Endothelial cell of umbilical vein (primary cell): ENCODE measurements at regions not wholly inside any gene's neighbourhood (a gene's known extent, or its start where the extent isn't known, plus 50 kb on each side); places are given as distances from the start of the nearest gene placed in this dataset.

Source experiments
- EZH2 ChIP-seq: IDR thresholded peaks from 2 replicates; pipeline ENCODE4 v1.6.1; 2012; ENCODE audit warnings: borderline replicate concordance, low read depth, mild to moderate bottlenecking, moderate library complexity, low read length, inconsistent platforms; ENCODE audit not compliant: severe bottlenecking
- FOS ChIP-seq: IDR thresholded peaks from 2 replicates; pipeline ENCODE4 v1.6.1; 2011; ENCODE audit warnings: mild to moderate bottlenecking, low read length, moderate library complexity, borderline replicate concordance; ENCODE audit not compliant: insufficient read depth
- GATA2 ChIP-seq: IDR thresholded peaks from 2 replicates; pipeline ENCODE4 v1.7.0; 2011; ENCODE audit warnings: low read depth, mild to moderate bottlenecking, moderate library complexity, mixed read lengths, low read length; ENCODE audit not compliant: insufficient read length, insufficient read depth
- JUN ChIP-seq: IDR thresholded peaks from 2 replicates; pipeline ENCODE4 v1.6.1; 2011; ENCODE audit warnings: borderline replicate concordance, low read depth; ENCODE audit not compliant: insufficient read length, insufficient read depth
- MYC ChIP-seq: IDR thresholded peaks from one replicate; pipeline ENCODE4 v1.6.1; 2011; ENCODE audit warnings: mild to moderate bottlenecking, low read depth, low read length
- POLR2A ChIP-seq: IDR thresholded peaks from 2 replicates; pipeline ENCODE4 v1.6.1; 2012; ENCODE audit warnings: low read depth, mild to moderate bottlenecking, control low read depth, low read length
- POLR2AphosphoS5 ChIP-seq: IDR thresholded peaks from 2 replicates; pipeline ENCODE4 v1.6.1; 2012; ENCODE audit warnings: low read depth, mild to moderate bottlenecking, control low read depth, low read length, moderate library complexity; ENCODE audit not compliant: insufficient read depth
- TF ChIP-seq, protein P1 (sequence below), 2 donors: IDR thresholded peaks; 1 replicate in 1 of 2; 2 replicates in 1 of 2; pipeline ENCODE4 v1.5.1; 2011; ENCODE audit warnings: low read length in 2 of 2, mild to moderate bottlenecking in 2 of 2, moderate library complexity in 2 of 2, control low read depth in 1 of 2, inconsistent platforms in 1 of 2, low read depth in 1 of 2; ENCODE audit not compliant: insufficient read depth in 1 of 2; ENCODE audit errors: extremely low read depth in 1 of 2
- TF ChIP-seq, protein P2 (sequence below): IDR thresholded peaks from 2 replicates; pipeline ENCODE4 v1.6.1; 2011; ENCODE audit not compliant: insufficient read depth, insufficient read length

DNA sequence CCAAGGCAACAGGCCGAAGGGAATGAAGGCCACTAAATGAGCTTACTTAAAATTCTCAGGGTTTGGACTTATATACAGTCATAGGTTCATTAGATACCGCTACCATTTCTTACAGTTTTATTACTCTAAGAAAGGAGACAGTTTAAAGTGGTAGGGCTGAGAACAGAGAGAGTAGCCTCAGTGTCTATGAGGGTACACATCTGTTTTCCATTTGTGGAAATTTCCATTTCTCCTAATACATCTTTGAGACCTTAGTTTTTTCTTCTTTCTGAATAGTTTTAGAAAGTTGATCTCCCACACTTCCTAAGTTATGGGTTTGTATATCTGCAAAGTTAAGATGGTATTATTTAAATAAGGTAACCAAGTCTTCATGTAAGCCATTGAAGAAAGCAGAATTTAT lies 1279.1 kb downstream of the NCAM2 start:
- TF ChIP-seq JUN (no peak), POLR2AphosphoS5 (no peak), MYC (no peak), POLR2A (no peak), GATA2 (no peak), EZH2 (no peak), FOS (no peak)
- TF ChIP-seq, protein P1, sequence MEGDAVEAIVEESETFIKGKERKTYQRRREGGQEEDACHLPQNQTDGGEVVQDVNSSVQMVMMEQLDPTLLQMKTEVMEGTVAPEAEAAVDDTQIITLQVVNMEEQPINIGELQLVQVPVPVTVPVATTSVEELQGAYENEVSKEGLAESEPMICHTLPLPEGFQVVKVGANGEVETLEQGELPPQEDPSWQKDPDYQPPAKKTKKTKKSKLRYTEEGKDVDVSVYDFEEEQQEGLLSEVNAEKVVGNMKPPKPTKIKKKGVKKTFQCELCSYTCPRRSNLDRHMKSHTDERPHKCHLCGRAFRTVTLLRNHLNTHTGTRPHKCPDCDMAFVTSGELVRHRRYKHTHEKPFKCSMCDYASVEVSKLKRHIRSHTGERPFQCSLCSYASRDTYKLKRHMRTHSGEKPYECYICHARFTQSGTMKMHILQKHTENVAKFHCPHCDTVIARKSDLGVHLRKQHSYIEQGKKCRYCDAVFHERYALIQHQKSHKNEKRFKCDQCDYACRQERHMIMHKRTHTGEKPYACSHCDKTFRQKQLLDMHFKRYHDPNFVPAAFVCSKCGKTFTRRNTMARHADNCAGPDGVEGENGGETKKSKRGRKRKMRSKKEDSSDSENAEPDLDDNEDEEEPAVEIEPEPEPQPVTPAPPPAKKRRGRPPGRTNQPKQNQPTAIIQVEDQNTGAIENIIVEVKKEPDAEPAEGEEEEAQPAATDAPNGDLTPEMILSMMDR (IDR thresholded peaks at IDR 0.05; ENCODE audit: extremely low read depth in 1 of 2, insufficient read depth in 1 of 2, low read depth in 1 of 2, low read length in 2 of 2): no peak
- TF ChIP-seq, protein P2, sequence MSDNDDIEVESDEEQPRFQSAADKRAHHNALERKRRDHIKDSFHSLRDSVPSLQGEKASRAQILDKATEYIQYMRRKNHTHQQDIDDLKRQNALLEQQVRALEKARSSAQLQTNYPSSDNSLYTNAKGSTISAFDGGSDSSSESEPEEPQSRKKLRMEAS: no peak
